GM21825 (cell line): ENCODE measurements at regions not wholly inside any gene's neighbourhood (a gene's known extent, or its start where the extent isn't known, plus 50 kb on each side); places are given as distances from the start of the nearest gene placed in this dataset.
"Not testable (repeated sequence)": the region's sequence is repeated elsewhere in the genome, so short reads cannot be mapped to it uniquely, and the experiment has no call there.

Source experiments
- ATAC-seq: cut with Tn5 transposase; IDR thresholded peaks from one replicate; pipeline ENCODE4 v1.9.1; 2021; ENCODE audit warnings: mild to moderate bottlenecking, moderate library complexity; ENCODE audit not compliant: unreplicated experiment

DNA sequence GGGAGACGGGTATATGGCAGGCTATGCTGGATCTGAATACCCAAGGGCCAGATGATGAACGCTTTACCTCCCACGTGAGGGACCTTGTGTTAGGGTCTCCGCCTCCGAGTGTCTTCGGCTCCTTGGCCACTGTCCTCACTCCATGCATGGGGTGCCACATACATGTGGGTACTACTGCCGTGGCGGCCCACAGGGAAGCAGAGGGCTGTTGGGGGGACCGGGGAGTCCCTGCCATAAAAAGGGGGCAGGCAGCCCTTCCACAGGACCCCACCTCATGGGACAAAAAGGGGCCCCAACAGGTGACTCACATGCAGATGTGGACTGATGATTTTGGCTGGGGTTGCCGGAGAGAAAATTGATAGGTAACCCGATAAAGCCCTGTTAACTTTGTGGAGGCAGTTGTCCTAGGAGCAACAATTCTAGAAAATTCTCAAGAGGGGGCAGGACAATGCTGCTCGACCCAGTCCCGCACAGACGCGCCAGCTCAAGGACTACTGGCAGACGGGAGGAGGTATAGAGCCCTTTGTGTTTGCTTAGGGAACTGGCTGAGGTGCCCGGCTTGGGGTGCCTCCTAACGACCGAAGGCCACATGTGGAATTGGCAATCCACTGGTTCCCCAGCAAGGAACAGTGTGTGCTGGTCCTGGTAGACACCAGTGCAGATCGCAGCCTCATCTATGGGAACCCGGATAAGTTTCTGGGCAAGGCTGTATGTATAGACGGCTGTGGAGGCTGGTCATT is 695.7 kb upstream of the AGA start:
- no peak for ATAC-seq

DNA sequence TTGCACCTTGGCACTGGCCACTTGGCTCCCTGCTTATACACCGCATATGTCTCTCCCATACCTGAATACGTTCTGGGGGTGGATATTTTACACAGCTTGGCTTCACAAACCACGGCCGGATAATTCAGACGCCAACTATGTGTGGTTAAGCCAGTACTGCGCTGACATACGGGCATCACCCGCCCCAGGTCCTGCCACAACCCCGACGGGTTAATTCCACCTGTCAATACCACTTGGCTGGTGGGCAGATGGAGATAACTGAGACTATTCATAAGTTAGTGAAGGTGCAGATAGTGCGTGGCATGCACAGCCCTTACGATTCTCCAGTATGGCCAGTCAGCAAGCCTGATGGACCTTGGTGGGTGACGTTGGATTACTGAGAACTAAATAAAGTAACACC is 696.3 kb upstream of the AGA start:
- ATAC-seq: no peak

DNA sequence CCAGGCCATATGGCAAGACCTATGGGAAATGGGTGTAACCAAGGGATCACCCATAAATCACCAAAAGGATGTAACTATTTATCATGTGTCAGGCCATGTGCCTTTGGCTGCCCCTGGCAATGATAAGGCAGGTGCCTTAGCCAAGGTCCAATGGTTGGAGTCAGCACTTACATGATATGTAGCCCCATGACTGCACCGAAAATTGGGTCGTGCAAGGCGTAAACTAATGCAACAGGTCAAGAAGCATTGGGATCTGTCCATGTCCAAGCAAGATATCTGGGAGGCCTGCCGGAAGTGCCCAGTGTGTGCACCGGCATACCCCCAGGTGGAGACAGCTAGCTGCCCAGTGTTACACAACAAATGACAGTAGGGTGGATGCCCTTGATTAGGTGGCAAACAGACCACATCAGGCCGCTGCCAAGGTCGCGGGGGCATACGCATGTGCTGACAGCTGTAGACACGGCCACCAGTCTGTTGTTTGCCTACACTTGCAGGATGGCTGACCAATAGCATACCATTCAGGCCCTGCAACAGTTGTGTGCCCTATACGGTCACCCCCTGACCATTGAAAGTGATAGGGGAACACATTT is 698.2 kb upstream of the AGA start:
- no peak for ATAC-seq

DNA sequence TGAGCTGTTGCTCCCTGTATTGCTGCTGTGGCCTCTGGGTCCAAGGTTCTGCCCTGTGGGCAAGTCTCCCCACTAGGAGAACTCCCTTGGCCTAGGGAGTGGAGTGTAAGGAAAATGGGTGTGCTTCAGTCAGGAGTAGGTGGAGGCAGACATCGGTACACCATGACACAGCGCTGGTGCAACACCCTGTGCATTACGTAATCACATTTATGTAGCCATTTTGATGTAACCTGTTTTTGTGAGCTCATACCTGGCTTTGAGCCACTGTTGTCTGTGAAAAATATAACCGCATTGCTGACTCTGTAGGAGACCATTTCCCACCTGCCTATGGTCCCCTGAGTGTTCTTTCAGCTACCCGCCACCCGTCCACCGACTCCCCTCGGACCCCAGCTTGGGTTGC is 700.5 kb upstream of the AGA start:
- ATAC-seq: no peak

DNA sequence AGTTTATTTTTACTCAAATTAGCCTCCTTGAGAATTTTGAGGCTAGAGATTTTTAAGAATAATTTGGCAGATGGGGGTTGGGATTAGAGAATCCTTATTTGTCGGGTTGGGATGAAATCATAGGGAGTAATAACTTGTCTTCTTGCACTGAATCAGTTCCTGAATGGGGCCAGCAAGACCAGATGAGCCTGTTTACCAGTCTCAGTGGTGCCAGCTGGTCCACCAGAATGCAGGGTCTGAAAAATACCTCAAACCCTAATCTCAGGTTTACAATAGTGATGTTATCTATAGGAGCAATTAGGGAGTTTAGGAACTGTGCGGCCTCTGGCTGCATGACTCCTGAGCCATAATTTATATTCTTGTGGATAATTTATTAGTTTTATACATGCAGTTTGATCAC is 705.9 kb upstream of the AGA start:
- ATAC-seq: no peak

DNA sequence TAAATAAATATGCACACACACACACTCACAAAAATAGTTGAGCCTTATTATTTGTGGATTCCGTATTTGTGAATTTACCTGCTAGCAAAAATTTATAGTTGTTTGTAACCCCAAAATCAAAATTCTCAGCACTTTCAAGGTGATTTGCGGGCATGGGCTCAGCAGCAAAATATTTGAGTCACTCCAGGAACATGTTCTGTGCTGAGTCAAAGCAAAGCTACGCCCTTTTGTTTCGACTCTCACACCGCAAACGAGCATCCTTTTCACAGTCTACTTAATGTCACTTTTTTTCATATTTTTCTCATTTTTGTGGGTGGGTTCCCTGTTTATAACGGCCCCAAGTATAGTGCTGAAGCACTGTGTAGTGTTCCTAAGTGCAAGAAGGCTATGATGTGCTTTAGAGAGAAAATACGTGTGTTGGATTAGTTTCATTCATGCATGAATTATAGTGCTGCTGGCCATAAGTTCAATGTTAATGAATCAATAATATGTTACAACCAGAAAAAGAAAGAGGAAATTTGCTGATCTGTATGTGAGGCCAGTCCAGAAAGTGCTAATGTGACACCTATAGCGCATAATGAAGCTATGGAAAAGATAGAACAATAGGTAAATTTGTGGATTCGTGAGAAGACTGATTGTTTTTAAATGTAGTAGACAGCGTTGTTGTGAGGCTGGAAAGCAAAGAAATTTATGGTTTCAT is 723.2 kb upstream of the AGA start:
- no peak for ATAC-seq

DNA sequence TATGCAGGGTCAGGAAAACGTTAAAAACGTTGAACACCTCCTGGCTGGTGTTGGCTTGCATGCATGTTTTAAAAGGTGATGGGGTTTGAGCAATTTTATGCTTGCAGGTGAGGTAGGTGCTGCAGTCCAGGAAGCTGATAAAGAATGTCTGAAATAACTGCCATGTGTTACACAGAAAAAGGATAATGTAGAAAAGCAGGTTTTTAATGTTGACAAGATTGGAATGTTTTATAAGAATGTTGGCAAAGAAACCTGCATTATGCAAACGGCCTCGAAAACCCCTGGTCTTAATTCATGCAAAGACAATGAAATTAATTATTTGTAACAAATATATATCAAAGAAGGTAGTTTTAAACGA is 723.7 kb upstream of the AGA start:
- ATAC-seq: no peak

DNA sequence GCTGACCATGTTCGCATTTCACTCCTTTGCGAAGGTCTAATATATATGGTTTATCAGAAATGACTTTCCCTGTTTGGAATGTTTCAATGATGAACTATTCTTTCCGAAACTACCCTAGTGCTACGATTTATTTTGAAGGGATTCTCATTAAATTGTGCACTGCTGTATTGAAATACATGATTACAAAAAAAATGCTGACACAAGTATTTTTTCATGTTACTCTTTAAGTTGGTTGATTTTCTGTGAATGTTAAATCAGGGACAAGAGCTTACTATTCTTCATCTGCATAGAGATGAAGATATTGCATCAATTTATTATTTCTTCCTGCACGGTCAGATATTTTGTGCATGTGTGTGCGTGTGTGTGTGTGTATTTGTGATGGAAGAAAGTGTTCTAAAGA is 731.5 kb upstream of the AGA start:
- ATAC-seq: no peak

DNA sequence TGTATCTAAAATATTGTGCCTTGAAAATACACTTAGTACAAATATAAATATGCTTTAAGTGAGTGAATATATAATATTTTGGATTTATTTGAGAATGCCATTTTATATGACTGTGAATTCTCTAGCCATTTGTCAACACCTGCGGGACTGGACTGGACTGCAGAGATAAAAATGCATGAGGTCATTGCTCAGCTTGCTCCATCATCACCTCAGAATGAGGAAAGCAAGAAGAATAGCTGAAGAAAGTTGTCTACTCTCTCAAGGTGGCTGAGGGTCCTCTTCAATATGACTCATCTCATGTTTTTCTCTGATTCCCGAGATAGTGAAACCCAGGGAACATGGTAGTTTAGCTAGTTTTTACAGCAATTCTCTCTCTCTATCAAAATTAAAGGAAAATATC is 732.5 kb upstream of the AGA start:
- no peak for ATAC-seq

DNA sequence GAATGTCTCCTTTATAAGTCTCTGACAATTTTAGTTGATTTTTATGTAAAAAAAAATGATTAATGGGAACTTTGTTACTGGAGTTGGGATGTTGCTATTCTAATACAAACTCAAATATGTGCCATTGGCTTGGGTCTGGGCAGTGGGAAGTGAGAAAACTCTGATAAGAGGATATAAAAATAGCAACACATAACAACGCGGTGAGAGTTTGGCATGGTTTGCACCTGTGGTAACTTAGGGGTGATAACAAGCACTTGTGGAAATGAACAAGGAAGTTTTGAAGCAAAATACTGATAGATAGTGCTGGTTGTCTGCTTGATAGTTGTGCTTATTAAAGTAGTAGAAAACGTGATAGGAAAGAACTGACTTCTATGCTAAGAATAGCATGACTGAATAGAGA is 743.3 kb upstream of the AGA start:
- no peak for ATAC-seq

DNA sequence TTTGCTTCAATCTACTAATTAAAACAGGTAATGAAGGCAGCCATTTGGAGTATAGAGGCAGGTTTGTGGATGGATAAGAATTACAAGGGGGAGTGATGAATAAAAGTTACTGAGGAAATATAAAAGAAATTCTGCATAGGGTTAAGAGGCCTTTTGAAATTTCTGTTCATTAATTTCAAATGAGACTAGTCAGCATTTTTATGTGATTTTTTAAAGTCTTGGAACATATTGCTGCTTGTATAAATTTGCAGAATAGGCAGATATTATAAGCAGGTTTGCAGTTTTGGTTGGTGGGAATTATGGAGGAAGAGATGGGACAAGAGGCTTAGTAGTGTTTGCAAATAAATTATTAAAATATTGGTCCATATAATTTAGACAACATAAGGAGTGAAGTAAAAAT is 750.4 kb upstream of the AGA start:
- no peak for ATAC-seq

DNA sequence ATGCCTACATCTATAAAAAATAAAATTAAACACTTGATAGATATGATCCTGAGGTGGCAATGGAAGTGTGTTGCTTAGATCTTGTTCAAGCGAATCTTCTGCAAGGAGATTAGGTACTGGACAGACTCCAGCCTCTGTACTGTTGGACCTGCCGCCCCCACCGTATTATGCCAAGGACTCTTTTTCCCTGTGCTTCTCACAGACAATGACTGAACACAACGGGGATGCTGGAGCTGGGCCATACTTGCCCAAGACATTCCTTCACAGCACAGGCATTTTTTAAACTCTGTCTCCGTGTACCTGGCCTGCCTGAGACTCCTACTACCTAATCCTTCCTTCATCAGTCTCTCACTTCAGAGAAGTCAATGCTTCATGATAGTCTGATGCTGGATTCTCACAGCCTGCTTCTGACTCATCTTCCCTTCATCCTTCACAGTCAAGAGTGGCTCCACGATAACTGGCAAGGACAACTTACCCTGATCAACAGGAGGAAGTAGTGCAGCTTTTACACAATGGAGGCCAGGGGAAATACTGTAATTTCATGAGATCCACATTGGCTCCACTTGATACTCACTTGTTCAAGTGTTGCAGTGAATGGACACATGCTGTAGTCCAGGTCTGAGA is 754.6 kb upstream of the AGA start:
- ATAC-seq: no peak

DNA sequence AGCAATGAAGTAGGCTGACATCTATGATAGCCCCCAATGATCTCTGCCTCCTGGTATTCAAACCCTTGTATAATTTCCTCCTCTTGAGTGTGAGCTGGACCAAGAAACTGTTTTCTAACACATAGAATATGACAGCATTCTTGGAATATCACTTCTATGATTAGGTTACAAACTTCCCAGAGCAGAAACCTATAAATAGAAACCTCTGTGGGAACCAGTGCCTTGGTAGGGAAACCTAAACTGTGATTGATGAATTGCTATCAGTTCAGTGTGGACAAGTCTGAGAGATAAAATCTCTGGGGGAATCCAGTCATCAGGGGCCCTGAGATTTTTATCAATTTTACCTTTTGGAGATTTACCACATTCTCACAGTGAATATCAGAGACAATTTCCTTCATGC is 756.5 kb upstream of the AGA start:
- no peak for ATAC-seq

DNA sequence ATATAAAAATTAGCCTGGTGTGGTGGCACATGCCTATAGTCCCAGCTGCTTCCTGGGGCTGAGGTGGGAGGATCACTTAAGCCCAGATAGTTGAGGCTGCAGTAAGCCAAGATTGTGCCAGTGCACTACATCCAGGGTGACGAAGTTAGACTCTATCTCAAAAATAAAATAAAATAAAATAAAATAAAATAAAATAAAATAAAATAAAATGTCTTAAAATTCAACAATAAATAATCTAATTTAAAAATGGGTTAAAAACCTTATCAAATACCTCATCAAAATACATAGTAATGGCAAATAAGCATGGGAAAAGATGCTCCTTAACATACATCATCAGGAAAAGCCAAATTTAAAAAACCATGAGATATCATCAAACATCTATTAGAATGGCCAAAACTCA is 760.2 kb upstream of the AGA start:
- no peak for ATAC-seq

DNA sequence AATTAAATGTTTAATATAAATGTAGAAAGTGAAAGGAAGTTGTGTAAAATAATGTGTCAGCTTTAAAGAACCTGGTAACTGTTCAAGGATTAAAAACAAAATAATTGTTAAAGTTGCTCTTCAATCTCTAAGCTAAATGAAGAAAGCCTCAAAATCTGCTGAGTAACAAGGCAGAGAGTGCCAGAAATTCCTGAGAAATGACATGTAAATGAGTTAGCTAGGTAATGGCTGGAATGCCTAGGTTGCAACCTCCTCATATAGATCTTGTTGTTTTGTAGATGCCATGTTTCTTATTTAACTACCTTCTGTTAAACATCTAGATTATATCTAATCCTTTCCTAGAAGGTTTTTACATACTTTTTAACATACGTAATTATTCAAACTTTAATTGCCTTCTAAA is 763.6 kb upstream of the AGA start:
- ATAC-seq: no peak

DNA sequence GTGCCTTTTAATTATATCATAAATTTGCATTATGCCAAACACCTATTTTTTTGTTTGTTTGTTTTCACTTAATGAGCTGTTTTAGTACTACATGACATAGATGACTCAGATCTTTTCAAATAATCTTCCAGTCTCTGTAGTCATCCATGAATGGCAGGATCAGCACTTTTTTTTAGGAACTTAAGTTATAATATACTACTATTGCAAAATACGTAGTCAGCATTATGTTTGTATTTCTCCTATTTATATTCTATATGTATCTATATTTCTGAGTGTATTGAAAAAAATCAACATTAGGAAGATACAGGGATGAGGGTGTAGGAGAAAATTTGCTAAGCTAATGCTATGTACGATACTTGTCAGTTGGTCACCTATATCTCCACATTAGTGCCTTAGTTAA is 773.1 kb upstream of the AGA start:
- no peak for ATAC-seq

DNA sequence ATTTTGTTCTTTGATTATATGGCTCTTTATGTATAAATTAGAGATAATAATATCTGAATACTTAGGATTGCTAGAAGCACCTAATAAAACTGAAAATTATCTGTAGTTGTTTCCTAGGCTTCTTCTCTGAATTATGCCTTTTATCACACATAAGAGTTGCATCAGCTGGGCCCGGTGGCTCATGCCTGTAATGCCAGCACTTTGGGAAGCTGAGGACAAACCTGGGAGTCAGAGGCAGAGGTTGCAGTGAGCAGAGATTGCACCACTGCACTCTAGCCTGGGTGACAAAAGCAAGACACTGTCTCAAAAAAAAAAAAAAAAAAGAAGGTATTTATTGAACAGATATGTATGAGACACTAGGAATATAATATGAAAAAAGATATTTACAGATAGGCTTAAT is 773.5 kb upstream of the AGA start:
- no peak for ATAC-seq

DNA sequence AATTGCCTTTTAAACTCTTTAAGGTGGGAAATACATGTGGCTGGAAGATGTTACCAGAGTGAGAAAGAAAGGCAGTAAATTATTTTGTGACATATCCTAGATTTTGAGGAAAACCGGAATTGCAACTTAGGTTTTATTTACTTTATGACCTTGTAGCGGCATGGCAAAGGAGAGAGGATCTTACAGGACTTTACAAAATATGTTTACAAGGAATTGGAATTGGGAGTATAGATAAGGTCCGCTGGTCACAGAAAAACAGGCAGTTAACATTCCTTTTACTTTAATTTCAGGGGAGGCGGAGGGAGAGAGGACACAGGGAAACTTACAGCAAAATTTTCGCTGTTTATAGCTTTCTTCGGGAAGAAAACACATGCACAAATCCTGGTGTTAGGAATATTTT is 784.2 kb upstream of the AGA start:
- not testable (repeated sequence) for ATAC-seq

DNA sequence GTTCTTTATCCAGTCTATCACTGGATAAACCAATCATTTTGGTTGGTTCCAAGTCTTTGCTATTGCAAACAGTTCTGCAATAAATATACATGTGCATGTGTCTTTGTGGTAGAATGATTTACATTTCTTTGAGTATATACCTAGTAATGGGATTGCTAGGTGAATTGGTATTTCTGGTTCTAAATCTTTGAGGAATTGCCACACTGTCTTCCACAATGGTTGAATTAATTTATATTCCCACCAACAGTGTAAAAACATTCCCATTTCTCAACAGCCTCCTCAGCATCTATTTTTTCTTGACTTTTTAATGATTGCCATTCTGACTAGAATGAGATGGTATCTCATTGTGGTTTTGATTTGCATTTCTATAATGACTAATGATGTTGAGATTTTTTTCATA is 791.7 kb upstream of the AGA start:
- ATAC-seq: no peak

DNA sequence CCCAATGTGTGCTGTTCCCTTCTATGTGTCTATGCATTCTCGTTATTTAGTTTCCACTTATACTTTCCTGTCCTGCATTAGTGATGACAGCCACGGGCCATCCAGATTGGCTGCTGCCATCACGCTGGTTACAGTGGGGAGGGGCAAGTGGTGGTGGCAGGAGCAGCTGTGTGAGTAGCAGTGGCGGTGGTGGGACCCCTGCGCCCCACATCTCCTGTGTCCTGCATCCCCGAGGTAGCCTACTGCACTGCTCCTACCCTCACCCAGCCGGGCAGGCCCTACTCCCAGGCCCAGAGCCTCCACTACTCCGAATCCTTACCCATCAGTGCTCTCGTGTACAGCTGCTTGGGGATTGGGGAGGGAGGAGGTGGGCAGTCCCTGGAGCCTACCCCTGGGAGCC is 798.7 kb upstream of the AGA start:
- ATAC-seq: no peak

DNA sequence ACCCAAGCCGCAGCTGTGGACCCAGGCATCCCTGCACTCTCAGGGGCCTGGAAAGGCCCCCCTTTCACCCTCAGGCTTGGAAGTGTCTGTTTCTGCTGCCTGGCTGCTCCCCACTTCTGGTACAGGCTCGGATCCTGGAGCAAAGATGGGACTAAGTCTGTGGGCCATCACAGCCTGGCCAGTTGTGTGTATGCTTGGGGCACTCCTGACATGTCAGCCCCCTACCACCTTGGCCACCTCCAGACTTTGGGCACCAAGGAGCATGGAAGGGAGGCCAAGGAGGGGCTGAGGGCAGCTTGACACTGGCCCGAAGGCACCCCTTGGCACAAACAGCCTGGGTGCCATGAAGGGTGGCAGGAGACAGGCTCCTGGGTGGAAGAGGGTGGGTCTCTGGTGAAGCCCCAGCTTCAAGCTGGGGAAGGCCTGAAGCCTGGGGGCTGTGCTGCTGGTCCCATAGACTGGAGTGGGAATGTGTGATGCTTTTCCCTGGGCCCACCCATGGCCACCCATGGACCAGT is 799.4 kb upstream of the AGA start:
- no peak for ATAC-seq

DNA sequence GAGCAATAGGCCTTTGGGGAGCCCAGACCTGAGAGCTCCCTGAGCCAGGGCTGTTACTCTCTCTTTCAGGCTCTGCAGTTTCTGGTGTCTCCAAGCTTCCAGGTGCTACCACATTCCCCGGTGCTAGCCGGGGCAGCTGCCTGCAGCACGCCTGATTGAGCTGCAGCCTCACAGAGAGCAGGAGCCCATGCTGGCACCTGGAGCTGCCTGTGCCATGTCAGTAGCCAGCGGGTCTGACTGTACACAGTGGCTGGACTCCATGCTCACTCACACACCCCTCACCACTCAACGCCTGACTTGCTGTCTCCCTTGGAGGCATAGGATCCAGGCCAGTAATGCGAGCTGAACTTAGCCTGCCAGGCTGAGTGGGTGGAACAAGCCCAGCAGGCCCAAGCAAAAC is 800.4 kb upstream of the AGA start:
- no peak for ATAC-seq
